Right lobe of liver (tissue), 4 donors: ENCODE measurements at regions not wholly inside any gene's neighbourhood (a gene's known extent, or its start where the extent isn't known, plus 50 kb on each side); places are given as distances from the start of the nearest gene placed in this dataset.

ENCODE experiments used
- CTCF ChIP-seq, 4 donors: fragments of 200-600 bp in 3 of 4; fragments of 450-650 bp in 1 of 4; IDR thresholded peaks; one replicate each; pipeline versions ENCODE4 v1.5.1 to v1.8.0; 2016 to 2022; ENCODE audit warnings: antibody characterized with exemption in 4 of 4, mild to moderate bottlenecking in 2 of 4
- POLR2A ChIP-seq: fragments of 450-650 bp; IDR thresholded peaks from one replicate; pipeline ENCODE4 v1.6.1; 2017; ENCODE audit warnings: antibody characterized with exemption, mild to moderate bottlenecking
- donor health status: DM: no; HTN: no; CAD: no.
- donor health status: DM: no; HTN: no; CAD: no.
- donor health status: DM: no; HTN: yes; CAD: no.

DNA sequence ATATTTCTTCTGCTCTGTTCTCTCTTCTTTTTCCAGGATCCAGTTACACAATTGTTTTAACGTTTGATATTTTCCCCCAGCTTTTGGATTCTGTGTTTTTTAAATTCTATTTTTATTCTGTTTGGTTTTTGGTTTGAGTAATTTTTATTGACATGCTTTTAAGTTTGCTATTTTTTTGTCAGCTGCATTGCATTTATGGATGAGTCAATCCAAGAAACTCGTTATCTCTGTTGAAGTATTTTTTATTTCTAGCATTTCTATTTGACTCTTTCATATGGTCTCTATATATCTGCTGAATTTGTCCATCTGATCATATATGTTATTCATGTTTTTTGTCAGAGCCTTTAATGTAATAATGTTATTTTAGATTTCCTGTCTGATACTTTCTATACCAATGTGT, 65.6 kb downstream of the DDIT4L start:
- TF ChIP-seq CTCF (IDR thresholded peaks at IDR 0.05) (no peak), POLR2A (no peak)
